ENCODE measurements at regions not wholly inside any gene's neighbourhood (a gene's known extent, or its start where the extent isn't known, plus 50 kb on each side); places are given as distances from the start of the nearest gene placed in this dataset.

DNA sequence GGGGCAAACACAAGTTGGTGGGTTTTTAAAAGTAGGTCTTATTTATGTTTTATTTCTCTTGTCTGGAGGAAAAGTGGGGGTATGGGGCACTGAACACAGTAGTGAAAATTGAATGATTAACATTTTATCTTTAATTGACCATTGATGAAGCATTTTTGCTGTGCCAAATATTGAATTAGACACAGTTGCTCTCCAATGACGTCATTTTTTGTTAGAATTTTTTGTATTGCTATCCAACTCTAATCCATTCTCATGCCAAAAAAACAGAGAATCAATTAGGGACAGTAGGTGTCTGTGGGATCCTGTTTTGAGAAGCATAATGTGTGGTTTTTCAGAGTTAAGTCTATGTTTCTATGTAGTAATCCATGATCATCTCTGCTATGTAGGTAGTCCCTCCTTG, 1032.8 kb downstream of the STPG2 start:
- TF ChIP-seq, protein P1, sequence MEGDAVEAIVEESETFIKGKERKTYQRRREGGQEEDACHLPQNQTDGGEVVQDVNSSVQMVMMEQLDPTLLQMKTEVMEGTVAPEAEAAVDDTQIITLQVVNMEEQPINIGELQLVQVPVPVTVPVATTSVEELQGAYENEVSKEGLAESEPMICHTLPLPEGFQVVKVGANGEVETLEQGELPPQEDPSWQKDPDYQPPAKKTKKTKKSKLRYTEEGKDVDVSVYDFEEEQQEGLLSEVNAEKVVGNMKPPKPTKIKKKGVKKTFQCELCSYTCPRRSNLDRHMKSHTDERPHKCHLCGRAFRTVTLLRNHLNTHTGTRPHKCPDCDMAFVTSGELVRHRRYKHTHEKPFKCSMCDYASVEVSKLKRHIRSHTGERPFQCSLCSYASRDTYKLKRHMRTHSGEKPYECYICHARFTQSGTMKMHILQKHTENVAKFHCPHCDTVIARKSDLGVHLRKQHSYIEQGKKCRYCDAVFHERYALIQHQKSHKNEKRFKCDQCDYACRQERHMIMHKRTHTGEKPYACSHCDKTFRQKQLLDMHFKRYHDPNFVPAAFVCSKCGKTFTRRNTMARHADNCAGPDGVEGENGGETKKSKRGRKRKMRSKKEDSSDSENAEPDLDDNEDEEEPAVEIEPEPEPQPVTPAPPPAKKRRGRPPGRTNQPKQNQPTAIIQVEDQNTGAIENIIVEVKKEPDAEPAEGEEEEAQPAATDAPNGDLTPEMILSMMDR (IDR thresholded peaks at IDR 0.05) = no peak
- TF ChIP-seq POLR2A (IDR thresholded peaks at IDR 0.05) = no peak
